ENCODE measurements at regions not wholly inside any gene's neighbourhood (a gene's known extent, or its start where the extent isn't known, plus 50 kb on each side); places are given as distances from the start of the nearest gene placed in this dataset.

DNA sequence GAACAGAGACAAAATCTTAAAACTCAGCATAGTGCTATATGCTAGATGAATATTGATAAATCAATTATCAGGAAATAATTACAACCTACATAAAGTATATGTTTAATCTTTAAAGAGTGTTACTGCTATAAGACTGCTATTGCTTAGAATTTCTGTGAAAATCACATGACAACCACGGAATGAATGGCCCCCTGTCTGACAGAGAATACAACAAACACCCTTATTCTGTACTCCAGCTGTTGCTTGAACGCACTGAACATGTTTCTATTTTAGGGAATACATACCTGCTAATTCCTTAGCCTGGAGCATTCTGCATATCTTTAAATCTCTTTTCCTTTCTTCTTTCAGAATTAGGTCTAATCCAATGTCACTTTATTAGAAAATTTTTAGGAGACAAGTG is 452.4 kb upstream of the PHF14 start:
- TF ChIP-seq CTCF (IDR thresholded peaks at IDR 0.05; ENCODE audit: borderline replicate concordance, extremely low read depth, low read length, poor library complexity, severe bottlenecking): no peak
- no peak for TF ChIP-seq EZH2 (IDR thresholded peaks at IDR 0.05; ENCODE audit: borderline replicate concordance, low read depth, low read length, severe bottlenecking)
